ENCODE measurements at regions not wholly inside any gene's neighbourhood (a gene's known extent, or its start where the extent isn't known, plus 50 kb on each side); places are given as distances from the start of the nearest gene placed in this dataset.
"Not testable (repeated sequence)": the region's sequence is repeated elsewhere in the genome, so short reads cannot be mapped to it uniquely, and the experiment has no call there.

DNA sequence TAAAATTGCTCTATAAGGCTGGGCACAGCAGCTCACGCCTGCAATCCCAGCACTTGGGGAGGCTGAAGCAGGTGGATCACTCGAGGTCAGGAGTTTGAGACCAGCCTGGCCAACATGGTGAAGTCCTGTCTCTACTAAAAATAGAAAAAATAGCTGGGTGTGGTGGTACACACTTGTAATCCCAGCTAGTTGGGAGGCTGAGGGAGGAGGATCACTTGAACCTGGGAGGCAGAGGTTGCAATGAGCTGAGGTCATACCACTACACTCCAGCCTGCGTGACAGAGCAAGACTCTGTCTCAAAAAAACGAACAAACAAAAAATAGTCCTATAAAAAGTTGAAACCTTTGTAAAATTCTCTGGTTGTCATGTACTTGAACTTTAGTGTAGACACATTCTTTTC is 93.0 kb upstream of the KIF26B start:
- H3K9me3 Mint-ChIP-seq; H3K27me3 ChIP-seq (ENCODE audit: insufficient read depth); H3F3A ChIP-seq (replicated peaks; ENCODE audit: low read depth); H3K4me3 ChIP-seq; H3K79me2 ChIP-seq (replicated peaks; ENCODE audit: insufficient read depth); H3K27ac Mint-ChIP-seq; H2AFZ ChIP-seq; H3K36me3 ChIP-seq (ENCODE audit: insufficient read depth); DNase-seq (ENCODE audit: low spot score); H3K27me3 Mint-ChIP-seq (ENCODE audit: insufficient read depth, low read depth, poor library complexity); H3K27ac ChIP-seq (ENCODE audit: low read depth); H3K4me3 Mint-ChIP-seq; H3K9me2 ChIP-seq (ENCODE audit: insufficient read depth); H4K20me1 ChIP-seq (replicated peaks; ENCODE audit: insufficient read depth); H3K4me2 ChIP-seq; ATAC-seq; H3K36me3 Mint-ChIP-seq (ENCODE audit: low read depth): not testable (repeated sequence)
- peaks cover 30% of the 10 kb centered on the region for H3K4me1 ChIP-seq (ENCODE audit: insufficient read depth)
- H3K4me1 Mint-ChIP-seq: peaks cover 28% of the 10 kb centered on the region

DNA sequence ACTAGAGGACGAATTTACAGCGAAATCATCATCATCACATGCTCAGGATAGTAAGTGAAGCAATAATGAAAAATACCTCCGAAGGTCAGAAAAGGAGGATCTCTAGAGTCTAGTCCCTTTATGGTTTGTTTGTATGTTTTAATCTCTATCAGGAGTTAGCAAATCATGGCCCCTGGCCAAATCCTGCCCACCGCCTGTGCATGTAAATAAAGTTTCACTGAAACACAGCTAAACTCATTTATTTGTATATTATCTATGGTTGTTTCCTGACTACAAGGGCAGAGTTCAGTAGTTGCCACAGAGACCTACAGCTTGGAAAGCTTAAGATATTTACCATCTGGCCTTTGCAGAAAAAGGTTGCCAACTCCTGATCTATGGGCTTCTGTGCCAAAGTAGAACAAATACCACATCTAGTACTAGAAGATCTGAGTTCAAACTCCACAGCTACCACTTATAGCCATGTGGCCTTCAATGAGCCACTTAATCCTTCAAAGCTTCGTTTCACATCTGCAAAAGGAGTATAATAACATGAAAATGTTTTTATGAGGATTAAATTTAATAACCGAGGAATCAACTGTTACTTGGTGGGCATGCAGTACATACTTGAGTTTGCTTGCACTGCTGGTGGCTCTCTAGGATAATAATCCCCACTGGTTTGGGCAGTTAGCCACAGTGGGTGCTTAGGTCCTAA is 94.0 kb upstream of the KIF26B start:
- Histone ChIP-seq H3K9me2 (ENCODE audit: insufficient read depth) (no peaks in the 10 kb centered on the region), H4K20me1 (replicated peaks; ENCODE audit: insufficient read depth) (no peaks in the 10 kb centered on the region), H3F3A (replicated peaks; ENCODE audit: low read depth) (no peaks in the 10 kb centered on the region), H3K27me3 (ENCODE audit: insufficient read depth) (no peaks in the 10 kb centered on the region), H3K36me3 (ENCODE audit: insufficient read depth) (no peaks in the 10 kb centered on the region), H3K4me3 (no peak overlapping the region), H3K4me1 (ENCODE audit: insufficient read depth) (peaks cover 30% of the 10 kb centered on the region), H2AFZ (no peak overlapping the region), H3K79me2 (replicated peaks; ENCODE audit: insufficient read depth) (no peaks in the 10 kb centered on the region), H3K4me2 (peak overlapping the region; percentile 12; the same call in 1 of the 2 replicates), H3K27ac (ENCODE audit: low read depth) (0 out of 2 replicates have a peak overlapping the region, but pooled peaks have one; percentile 36)
- Mint-ChIP-seq H3K9me3 (peaks cover 3% of the 10 kb centered on the region), H3K4me1 (peaks cover 30% of the 10 kb centered on the region), H3K36me3 (ENCODE audit: low read depth) (peaks cover 7% of the 10 kb centered on the region), H3K27me3 (ENCODE audit: insufficient read depth, low read depth, poor library complexity) (no peaks in the 10 kb centered on the region), H3K4me3 (no peak overlapping the region), H3K27ac (peak overlapping the region; percentile 50)
- TF ChIP-seq JUNB (IDR thresholded peaks at IDR 0.05; ENCODE audit: unreplicated experiment) (no peak), POLR2AphosphoS5 (IDR thresholded peaks at IDR 0.05; ENCODE audit: low read depth) (no peak), CREB1 (CRISPR knock-in tag; IDR thresholded peaks at IDR 0.05; ENCODE audit: low read depth) (no peak), ZNF114 (CRISPR knock-in tag; IDR thresholded peaks at IDR 0.05) (no peak), STAT1 (IDR thresholded peaks at IDR 0.05; ENCODE audit: unreplicated experiment) (no peak)
- TF ChIP-seq, protein P1, sequence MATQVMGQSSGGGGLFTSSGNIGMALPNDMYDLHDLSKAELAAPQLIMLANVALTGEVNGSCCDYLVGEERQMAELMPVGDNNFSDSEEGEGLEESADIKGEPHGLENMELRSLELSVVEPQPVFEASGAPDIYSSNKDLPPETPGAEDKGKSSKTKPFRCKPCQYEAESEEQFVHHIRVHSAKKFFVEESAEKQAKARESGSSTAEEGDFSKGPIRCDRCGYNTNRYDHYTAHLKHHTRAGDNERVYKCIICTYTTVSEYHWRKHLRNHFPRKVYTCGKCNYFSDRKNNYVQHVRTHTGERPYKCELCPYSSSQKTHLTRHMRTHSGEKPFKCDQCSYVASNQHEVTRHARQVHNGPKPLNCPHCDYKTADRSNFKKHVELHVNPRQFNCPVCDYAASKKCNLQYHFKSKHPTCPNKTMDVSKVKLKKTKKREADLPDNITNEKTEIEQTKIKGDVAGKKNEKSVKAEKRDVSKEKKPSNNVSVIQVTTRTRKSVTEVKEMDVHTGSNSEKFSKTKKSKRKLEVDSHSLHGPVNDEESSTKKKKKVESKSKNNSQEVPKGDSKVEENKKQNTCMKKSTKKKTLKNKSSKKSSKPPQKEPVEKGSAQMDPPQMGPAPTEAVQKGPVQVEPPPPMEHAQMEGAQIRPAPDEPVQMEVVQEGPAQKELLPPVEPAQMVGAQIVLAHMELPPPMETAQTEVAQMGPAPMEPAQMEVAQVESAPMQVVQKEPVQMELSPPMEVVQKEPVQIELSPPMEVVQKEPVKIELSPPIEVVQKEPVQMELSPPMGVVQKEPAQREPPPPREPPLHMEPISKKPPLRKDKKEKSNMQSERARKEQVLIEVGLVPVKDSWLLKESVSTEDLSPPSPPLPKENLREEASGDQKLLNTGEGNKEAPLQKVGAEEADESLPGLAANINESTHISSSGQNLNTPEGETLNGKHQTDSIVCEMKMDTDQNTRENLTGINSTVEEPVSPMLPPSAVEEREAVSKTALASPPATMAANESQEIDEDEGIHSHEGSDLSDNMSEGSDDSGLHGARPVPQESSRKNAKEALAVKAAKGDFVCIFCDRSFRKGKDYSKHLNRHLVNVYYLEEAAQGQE (IDR thresholded peaks at IDR 0.05; ENCODE audit: unreplicated experiment): no peak
- TF ChIP-seq, protein P2, sequence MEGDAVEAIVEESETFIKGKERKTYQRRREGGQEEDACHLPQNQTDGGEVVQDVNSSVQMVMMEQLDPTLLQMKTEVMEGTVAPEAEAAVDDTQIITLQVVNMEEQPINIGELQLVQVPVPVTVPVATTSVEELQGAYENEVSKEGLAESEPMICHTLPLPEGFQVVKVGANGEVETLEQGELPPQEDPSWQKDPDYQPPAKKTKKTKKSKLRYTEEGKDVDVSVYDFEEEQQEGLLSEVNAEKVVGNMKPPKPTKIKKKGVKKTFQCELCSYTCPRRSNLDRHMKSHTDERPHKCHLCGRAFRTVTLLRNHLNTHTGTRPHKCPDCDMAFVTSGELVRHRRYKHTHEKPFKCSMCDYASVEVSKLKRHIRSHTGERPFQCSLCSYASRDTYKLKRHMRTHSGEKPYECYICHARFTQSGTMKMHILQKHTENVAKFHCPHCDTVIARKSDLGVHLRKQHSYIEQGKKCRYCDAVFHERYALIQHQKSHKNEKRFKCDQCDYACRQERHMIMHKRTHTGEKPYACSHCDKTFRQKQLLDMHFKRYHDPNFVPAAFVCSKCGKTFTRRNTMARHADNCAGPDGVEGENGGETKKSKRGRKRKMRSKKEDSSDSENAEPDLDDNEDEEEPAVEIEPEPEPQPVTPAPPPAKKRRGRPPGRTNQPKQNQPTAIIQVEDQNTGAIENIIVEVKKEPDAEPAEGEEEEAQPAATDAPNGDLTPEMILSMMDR (conservative IDR thresholded peaks at IDR 0.05; ENCODE audit: low read depth in 2 of 2): no peak
- TF ChIP-seq, protein P3, sequence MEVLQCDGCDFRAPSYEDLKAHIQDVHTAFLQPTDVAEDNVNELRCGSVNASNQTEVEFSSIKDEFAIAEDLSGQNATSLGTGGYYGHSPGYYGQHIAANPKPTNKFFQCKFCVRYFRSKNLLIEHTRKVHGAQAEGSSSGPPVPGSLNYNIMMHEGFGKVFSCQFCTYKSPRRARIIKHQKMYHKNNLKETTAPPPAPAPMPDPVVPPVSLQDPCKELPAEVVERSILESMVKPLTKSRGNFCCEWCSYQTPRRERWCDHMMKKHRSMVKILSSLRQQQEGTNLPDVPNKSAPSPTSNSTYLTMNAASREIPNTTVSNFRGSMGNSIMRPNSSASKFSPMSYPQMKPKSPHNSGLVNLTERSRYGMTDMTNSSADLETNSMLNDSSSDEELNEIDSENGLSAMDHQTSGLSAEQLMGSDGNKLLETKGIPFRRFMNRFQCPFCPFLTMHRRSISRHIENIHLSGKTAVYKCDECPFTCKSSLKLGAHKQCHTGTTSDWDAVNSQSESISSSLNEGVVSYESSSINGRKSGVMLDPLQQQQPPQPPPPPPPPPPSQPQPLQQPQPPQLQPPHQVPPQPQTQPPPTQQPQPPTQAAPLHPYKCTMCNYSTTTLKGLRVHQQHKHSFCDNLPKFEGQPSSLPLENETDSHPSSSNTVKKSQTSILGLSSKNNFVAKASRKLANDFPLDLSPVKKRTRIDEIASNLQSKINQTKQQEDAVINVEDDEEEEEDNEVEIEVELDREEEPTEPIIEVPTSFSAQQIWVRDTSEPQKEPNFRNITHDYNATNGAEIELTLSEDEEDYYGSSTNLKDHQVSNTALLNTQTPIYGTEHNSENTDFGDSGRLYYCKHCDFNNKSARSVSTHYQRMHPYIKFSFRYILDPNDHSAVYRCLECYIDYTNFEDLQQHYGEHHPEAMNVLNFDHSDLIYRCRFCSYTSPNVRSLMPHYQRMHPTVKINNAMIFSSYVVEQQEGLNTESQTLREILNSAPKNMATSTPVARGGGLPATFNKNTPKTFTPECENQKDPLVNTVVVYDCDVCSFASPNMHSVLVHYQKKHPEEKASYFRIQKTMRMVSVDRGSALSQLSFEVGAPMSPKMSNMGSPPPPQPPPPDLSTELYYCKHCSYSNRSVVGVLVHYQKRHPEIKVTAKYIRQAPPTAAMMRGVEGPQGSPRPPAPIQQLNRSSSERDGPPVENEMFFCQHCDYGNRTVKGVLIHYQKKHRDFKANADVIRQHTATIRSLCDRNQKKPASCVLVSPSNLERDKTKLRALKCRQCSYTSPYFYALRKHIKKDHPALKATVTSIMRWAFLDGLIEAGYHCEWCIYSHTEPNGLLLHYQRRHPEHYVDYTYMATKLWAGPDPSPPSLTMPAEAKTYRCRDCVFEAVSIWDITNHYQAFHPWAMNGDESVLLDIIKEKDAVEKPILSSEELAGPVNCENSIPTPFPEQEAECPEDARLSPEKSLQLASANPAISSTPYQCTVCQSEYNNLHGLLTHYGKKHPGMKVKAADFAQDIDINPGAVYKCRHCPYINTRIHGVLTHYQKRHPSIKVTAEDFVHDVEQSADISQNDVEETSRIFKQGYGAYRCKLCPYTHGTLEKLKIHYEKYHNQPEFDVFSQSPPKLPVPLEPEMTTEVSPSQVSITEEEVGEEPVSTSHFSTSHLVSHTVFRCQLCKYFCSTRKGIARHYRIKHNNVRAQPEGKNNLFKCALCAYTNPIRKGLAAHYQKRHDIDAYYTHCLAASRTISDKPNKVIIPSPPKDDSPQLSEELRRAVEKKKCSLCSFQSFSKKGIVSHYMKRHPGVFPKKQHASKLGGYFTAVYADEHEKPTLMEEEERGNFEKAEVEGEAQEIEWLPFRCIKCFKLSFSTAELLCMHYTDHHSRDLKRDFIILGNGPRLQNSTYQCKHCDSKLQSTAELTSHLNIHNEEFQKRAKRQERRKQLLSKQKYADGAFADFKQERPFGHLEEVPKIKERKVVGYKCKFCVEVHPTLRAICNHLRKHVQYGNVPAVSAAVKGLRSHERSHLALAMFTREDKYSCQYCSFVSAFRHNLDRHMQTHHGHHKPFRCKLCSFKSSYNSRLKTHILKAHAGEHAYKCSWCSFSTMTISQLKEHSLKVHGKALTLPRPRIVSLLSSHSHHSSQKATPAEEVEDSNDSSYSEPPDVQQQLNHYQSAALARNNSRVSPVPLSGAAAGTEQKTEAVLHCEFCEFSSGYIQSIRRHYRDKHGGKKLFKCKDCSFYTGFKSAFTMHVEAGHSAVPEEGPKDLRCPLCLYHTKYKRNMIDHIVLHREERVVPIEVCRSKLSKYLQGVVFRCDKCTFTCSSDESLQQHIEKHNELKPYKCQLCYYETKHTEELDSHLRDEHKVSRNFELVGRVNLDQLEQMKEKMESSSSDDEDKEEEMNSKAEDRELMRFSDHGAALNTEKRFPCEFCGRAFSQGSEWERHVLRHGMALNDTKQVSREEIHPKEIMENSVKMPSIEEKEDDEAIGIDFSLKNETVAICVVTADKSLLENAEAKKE (CRISPR knock-in tag; IDR thresholded peaks at IDR 0.05): no peak
- ATAC-seq: no peak
- DNase-seq (ENCODE audit: low spot score): no peak
